ENCODE measurements at regions not wholly inside any gene's neighbourhood (a gene's known extent, or its start where the extent isn't known, plus 50 kb on each side); places are given as distances from the start of the nearest gene placed in this dataset.
"Not testable (repeated sequence)": the region's sequence is repeated elsewhere in the genome, so short reads cannot be mapped to it uniquely, and the experiment has no call there.

DNA sequence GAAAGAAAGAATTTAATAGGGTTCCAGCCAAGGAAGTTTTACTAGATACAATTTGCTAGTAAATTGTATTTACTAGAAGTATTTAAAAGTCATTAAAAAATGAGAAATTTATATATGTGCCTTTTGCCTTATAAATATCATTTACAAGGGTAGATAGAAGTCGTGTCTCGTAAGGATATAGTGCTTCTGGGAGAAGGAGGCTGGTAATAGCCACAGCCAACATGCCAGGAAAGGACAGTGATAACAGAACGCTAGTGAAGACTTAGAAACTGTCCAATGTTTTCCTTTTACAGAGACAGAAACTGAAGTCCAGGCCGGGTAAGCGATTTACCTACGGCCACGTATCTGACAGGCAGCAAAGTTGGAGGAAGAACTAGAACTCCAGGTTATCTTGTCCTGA is 113.5 kb upstream of the LRRN1 start:
- no peak for DNase-seq

DNA sequence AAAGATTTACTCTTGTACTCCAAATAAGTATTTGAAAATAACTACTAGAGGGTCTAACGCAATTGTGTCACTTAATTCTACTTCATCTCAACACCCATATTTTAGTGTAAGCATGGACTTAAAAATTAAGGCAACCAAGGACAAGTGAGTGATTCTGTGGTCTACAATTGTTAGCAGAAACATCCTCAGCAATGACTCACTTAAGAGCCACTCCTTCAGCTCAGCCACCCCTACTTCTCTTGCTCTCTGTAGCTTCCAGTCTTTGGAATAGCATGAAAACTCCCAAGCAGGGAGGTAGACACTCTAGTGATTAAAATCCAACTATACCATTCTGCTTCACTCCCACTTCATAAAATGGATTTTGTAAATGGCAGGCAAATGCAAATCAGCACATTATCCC is 116.0 kb upstream of the LRRN1 start:
- no peak for DNase-seq

GRCh38 chr3:3675801-3676200 is 123.4 kb upstream of the LRRN1 start:
- DNase-seq = no peak

- no peak for DNase-seq
These were observed 124.0 kb upstream of the LRRN1 start for GRCh38 chr3:3675186-3675585.

DNA sequence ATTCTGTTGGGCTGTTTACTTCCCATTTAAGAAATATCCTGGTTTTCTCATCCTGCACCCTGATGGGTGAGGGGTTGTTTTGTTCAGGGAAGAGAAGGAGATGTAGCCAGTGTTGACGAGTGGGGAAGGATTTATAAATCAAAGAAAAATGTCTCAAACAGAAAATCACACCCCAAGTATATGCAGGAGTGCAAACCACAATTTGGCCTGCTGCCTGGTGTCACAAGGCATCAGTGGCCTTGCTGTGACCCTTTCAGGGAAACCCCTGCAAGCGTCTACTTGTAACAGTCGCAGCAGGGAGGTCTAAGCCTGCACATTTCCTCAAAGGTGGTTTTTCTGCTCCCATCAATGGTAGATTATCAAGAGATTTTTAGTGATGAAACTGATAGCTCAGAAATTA is 132.6 kb upstream of the LRRN1 start:
- no peak for DNase-seq

DNA sequence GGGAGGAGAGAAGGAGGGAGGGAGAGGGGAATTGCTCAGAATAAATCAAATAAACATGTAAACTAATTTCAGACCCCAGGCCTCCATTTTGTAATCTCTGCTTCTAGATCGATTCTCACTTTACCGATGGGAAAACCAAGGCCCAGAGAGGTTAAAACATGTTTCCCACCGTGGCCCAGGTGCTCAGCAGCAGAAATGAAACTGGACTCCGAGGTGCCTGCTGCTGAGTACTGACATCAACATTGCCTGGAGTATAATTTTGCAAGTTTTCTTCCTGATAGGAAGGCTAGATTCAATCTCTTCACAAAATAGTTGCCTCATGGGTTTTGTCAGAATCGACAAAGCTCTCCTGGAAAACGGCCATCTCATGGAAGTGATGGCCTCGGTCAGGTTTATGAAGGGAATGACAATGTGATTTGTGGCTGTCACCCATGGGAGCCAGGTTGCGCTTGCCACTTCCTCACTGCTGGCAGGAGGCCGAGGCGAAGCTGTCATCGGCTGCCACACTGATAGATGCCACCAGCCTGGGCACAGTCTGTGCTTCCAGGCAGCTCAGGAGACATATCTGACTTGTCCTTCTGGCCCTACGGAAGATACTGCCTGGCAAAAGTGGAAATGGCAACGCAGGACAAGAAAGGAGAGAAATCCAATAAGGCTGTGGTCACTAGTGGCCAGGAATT is 133.1 kb upstream of the LRRN1 start:
- no peak for DNase-seq

- no peak for DNase-seq
These were observed 133.7 kb upstream of the LRRN1 start for GRCh38 chr3:3665546-3665945.

- no peak for DNase-seq
These were observed 134.3 kb upstream of the LRRN1 start for GRCh38 chr3:3664935-3665334.

- DNase-seq = no peak
These were observed 136.6 kb upstream of the LRRN1 start for GRCh38 chr3:3662610-3663009.

DNA sequence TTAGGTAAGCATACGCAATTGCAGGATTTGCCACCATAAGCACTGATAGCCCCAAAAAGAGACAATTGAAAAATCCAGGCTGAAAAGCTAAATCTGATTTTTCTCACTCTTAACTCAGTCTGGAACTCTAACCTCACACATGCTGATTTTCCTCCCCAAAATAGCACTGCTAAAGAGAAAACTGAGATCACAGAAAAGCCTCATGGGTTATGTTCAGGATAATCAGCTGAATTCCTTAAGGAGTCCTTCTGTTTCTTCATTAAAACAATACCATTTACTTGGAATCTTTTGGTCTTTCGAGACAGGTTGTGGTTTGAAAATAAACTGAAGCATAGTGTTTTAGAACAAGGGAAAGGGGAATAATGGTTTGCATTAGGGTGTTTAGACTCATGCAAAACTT is 144.3 kb upstream of the LRRN1 start:
- DNase-seq = no peak

DNA sequence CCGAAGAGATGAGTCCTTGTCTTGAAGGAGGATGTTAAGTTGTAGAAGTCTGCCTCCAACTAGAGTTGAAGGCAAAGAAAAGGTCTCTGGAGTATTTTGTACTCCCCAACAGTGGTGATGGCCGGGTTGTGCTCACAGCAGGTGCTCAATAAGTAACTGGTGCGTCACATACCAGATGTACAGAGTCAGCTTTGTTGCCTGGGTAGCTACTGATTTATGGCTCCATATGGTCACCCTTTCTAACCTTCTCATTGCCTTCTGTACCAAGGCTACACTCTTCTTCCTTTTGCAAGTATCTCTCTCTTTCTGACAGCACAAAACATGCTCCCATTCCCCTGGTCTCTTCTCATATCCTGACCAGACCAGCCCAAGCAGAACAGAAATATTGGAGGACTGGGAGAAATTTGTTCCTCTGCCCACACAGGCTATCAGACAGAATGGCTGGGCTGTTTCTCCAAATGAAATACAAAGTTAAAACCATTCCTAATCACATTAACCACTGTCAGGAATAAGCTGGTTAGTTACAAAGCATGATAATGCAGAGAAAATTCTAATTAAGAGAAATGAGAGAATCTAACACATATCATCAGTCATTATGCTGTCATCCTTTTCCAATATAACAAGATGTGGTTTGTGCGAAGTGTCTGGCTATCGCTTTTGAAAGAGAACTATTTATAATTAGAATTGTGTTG is 150.1 kb upstream of the LRRN1 start:
- no peak for DNase-seq

GRCh38 chr3:3646934-3647333 is 152.3 kb upstream of the LRRN1 start:
- DNase-seq = no peak

DNA sequence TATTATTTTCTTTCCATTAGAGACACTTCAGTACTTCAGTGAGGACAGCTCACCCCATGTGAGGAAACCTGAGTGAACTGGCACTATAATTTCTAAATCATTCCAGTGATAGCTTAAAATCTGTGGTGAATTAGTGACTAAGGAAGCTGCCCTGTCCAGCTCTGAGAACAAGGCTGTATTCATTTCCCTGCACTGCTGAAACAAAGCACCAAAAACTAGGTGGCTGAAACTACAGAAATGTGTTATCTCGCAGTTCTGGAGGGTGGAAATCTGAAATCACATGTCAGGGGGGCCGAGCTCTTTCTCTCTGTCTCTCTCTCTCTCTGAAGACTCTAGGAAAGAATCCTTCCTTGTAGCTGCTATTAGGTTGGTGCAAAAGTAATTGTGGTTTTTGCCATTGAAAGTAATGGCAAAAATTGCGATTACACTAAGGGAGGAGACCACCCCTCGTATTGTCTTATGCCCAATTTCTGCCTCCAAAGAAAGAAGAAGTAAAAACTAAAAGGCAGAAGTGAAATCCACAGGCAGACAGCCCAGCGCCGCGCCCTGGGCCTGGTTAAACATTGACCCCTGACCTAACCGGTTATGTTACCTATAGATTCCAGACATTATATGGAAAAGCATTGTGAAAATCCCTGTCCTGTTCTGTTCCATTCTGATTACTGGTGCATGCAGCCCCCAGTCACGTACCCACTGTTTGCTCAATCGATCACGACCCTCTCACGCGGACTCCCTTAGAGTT is 153.0 kb upstream of the LRRN1 start:
- DNase-seq = not testable (repeated sequence)

GRCh38 chr3:3641877-3642455 is 157.3 kb upstream of the LRRN1 start:
- DNase-seq = no peak

- DNase-seq = no peak
These were observed 160.2 kb upstream of the LRRN1 start for GRCh38 chr3:3639078-3639477.

- no peak for DNase-seq
These were observed 162.4 kb upstream of the LRRN1 start for GRCh38 chr3:3636815-3637214.

- no peak for DNase-seq
These were observed 164.1 kb upstream of the LRRN1 start for GRCh38 chr3:3635109-3635508.

DNA sequence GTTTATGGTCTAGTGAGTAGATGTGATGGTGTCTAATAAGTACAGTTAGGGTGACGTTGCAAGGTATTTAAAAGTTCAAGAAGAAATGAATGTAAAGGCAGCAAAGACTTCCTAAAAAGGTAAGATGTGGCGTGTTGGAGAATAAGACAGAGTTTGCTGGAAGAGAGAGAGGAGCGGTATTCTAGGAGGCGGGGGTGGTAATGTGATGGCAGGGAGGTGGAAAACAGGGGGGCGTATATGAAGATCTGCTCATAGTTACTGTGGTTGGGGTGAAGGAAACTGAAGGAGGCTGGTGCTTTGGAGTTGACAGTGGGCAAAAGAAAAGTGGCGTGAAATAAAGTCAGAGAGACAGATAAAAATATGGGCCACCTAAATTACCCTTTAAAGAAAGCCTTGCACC is 164.9 kb upstream of the LRRN1 start:
- DNase-seq = no peak

GRCh38 chr3:3633761-3634160 is 165.5 kb upstream of the LRRN1 start:
- DNase-seq = no peak

- no peak for DNase-seq
These were observed 166.8 kb upstream of the LRRN1 start for GRCh38 chr3:3632449-3632848.

DNA sequence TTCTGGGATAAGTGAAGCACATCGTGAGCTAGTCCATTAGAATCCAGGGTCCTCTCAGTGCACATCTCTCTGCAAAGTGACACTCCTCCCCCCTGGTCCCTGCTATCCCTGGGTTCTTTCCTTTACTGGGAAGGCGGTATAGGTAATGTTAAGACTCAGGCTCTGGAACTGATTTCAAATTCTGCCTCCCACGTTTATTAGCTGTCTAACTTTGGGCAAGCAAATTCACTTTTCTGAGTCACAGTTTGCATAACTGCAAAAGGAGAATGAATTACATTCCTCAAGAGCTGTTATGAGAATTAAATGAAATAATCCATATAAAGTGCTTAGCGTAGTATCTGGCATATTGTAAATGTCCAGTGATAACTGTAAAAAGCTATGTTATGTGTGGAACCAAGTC is 168.1 kb upstream of the LRRN1 start:
- DNase-seq = no peak

DNA sequence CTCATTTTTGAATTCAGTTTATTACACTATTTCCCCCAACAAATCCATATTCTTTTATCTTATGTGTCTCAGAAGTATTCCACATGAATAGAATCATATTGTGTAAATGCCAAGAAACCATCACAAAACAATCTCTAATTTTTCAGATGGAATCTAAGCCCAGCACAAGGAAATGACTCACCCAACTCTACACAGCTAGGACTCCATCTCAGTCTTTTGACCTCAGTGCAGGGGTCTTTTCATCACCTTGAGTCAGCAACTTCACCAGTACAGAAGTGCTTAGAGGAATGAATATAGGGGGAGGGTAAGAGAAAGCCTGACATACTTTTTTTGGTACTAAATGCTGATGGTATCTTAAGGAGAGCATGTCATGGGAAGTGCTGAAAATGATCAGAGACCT is 169.3 kb upstream of the LRRN1 start:
- DNase-seq = no peak

- DNase-seq = no peak
These were observed 170.4 kb upstream of the LRRN1 start for GRCh38 chr3:3628676-3629328.
